HepG2 (cell line): ENCODE measurements at regions not wholly inside any gene's neighbourhood (a gene's known extent, or its start where the extent isn't known, plus 50 kb on each side); places are given as distances from the start of the nearest gene placed in this dataset.

ENCODE experiments used
- ATAC-seq: fragments of 200-7000 bp; cut with Tn5 transposase; 3 replicates; pipeline ENCODE4 v1.9.1; 2020; ENCODE audit warnings: mild to moderate bottlenecking, moderate library complexity
- BruUV-seq: library from RNA; stranded (reverse); fragments of 400-500 nt; replicated peaks from 2 replicates; lab custom pipeline; 2021; lab: Mats Ljungman, UMichigan
- CTCF ChIA-PET: fragments of 300-600 bp; formaldehyde crosslinking; extraction: SDS; loops from one replicate; lab custom pipeline; 2021; ENCODE audit warnings: low total read pairs, inconsistent platforms, low intra/inter-chr PET ratio; lab: Yijun Ruan, JAX
- POLR2A ChIA-PET: fragments of 350-600 bp; sonication (Branson Sonifier 250); formaldehyde crosslinking; loops from one replicate; lab custom pipeline; 2020; ENCODE audit warnings: antibody characterized with exemption, inconsistent platforms; lab: Yijun Ruan, JAX
- DNase-seq: peaks from one replicate; pipeline ENCODE4 v3.0.0-alpha.2; 2015; ENCODE audit warnings: low spot score
- FAIRE-seq: peaks from 3 replicates; lab custom pipeline; 2011; peaks lifted over from hg19 to GRCh38; lab: Jason Lieb, UNC
- H2AFZ ChIP-seq: one replicate; pipeline ENCODE4 v1.6.1; 2011; ENCODE audit warnings: low read length, inconsistent platforms
- H3K27ac ChIP-seq: fragments of 300-600 bp; 3 replicates; pipeline ENCODE4 v1.8.0; 2011; ENCODE audit warnings: mixed run types, mild to moderate bottlenecking, mixed read lengths, low read length, inconsistent platforms; ENCODE audit not compliant: insufficient read depth; ENCODE audit errors: extremely low read length
- H3K27me3 ChIP-seq, 2 experiments: fragments of 200-600 bp in 1 of 2; 2 replicates in 1 of 2; 3 replicates in 1 of 2; pipeline versions ENCODE4 v1.6.0 to v1.8.0; 2011; ENCODE audit warnings: low read length in 2 of 2, mild to moderate bottlenecking in 2 of 2, moderate library complexity in 2 of 2, inconsistent platforms in 1 of 2; ENCODE audit not compliant: insufficient read depth in 2 of 2, control insufficient read depth in 1 of 2
- H3K36me3 ChIP-seq, 2 experiments: fragments of 200-600 bp in 1 of 2; replicated peaks in 1 of 2; 2 replicates in 1 of 2; 3 replicates in 1 of 2; pipeline versions ENCODE4 v1.5.1 to v1.8.0; 2011; ENCODE audit warnings: low read length in 2 of 2, inconsistent platforms in 1 of 2; ENCODE audit not compliant: insufficient read depth in 2 of 2, control insufficient read depth in 1 of 2
- H3K4me1 ChIP-seq: 2 replicates; pipeline ENCODE4 v1.5.1; 2012; ENCODE audit warnings: low read length, inconsistent platforms; ENCODE audit not compliant: insufficient read depth
- H3K4me2 ChIP-seq: 2 replicates; pipeline ENCODE4 v1.6.0; 2011; ENCODE audit warnings: low read depth, low read length, inconsistent platforms
- H3K4me3 ChIP-seq, 3 experiments: fragments of 200-600 bp in 1 of 3; sonication (generic), shearing (Covaris generic) in 1 of 3; replicated peaks in 1 of 3; 2 replicates each; pipeline ENCODE4 v1.5.1; 2011 to 2016; ENCODE audit warnings: low read length in 3 of 3, inconsistent platforms in 2 of 3, low read depth in 2 of 3, mild to moderate bottlenecking in 2 of 3, control low read depth in 1 of 3, mixed read lengths in 1 of 3; ENCODE audit not compliant: insufficient read depth in 1 of 3
- H3K79me2 ChIP-seq: one replicate; pipeline ENCODE4 v1.6.1; 2011; ENCODE audit warnings: low read length, inconsistent platforms; ENCODE audit not compliant: insufficient read depth
- H3K9ac ChIP-seq: 2 replicates; pipeline ENCODE4 v1.6.0; 2011; ENCODE audit warnings: mild to moderate bottlenecking, low read depth, low read length, inconsistent platforms; ENCODE audit not compliant: insufficient read depth
- H3K9me3 ChIP-seq: 2 replicates; pipeline ENCODE4 v1.5.1; 2012; ENCODE audit warnings: mild to moderate bottlenecking, low read length
- H4K20me1 ChIP-seq: 2 replicates; pipeline ENCODE4 v1.6.0; 2011; ENCODE audit warnings: inconsistent platforms, mild to moderate bottlenecking, low read length, moderate library complexity; ENCODE audit not compliant: insufficient read depth
- NR2F1 ChIP-seq, 2 experiments: fragments of 450-650 bp in 1 of 2; formaldehyde crosslinking in 1 of 2; IDR thresholded peaks; 2 replicates each; pipeline versions ENCODE4 v1.5.0 to v1.6.1; 2016 to 2020; ENCODE audit warnings: mild to moderate bottlenecking in 1 of 2, missing compliant biosample characterization in 1 of 2, missing genetic modification reagents in 1 of 2, moderate library complexity in 1 of 2
- PHF8 ChIP-seq: sonication (generic); formaldehyde crosslinking; IDR thresholded peaks from 2 replicates; pipeline ENCODE4 v1.5.0; 2020; ENCODE audit warnings: missing genetic modification reagents
- SNAI1 ChIP-seq: sonication (generic); formaldehyde crosslinking; IDR thresholded peaks from 2 replicates; pipeline ENCODE4 v1.5.0; 2020; ENCODE audit warnings: mild to moderate bottlenecking, missing genetic modification reagents, borderline replicate concordance
- TMF1 ChIP-seq: sonication (generic); formaldehyde crosslinking; IDR thresholded peaks from 2 replicates; pipeline ENCODE4 v1.8.1; 2022; ENCODE audit warnings: low read depth, missing genetic modification reagents
- ZNF317 ChIP-seq: sonication (generic); formaldehyde crosslinking; IDR thresholded peaks from 2 replicates; pipeline ENCODE4 v1.5.0; 2020; ENCODE audit warnings: mild to moderate bottlenecking, missing genetic modification reagents
- ZNF547 ChIP-seq: sonication (generic); formaldehyde crosslinking; IDR thresholded peaks from 2 replicates; pipeline ENCODE4 v1.5.1; 2020; ENCODE audit warnings: mild to moderate bottlenecking, missing genetic modification reagents
- ZNF83 ChIP-seq: sonication (generic); formaldehyde crosslinking; IDR thresholded peaks from 2 replicates; pipeline ENCODE4 v1.4.0; 2020; ENCODE audit warnings: missing genetic modification reagents, mild to moderate bottlenecking, borderline replicate concordance
- ZSCAN31 ChIP-seq: sonication (generic); formaldehyde crosslinking; IDR thresholded peaks from 2 replicates; pipeline ENCODE4 v1.5.0; 2020; ENCODE audit warnings: low read depth, mild to moderate bottlenecking, missing genetic modification reagents
- WGBS: methylation state at CpG from one replicate; pipeline ENCODE4 v1.1.6; 2017; ENCODE audit warnings: low lambda C conversion rate; 5-methylcytosine and 5-hydroxymethylcytosine counted together
- in situ Hi-C: cut with HindIII; loops from 2 replicates; pipeline ENCODE4 v1.10.0; 2017; ENCODE audit warnings: low pct_unique_long_range_greater_than_20kb; ENCODE audit not compliant: extremely low pct_ligation_motif_present
- intact Hi-C: fragments of 100-400 bp; cut with micrococcal nuclease; formaldehyde crosslinking; loops from one replicate; pipeline ENCODE4 v1.10.0; 2022; ENCODE audit not compliant: unreplicated experiment

DNA sequence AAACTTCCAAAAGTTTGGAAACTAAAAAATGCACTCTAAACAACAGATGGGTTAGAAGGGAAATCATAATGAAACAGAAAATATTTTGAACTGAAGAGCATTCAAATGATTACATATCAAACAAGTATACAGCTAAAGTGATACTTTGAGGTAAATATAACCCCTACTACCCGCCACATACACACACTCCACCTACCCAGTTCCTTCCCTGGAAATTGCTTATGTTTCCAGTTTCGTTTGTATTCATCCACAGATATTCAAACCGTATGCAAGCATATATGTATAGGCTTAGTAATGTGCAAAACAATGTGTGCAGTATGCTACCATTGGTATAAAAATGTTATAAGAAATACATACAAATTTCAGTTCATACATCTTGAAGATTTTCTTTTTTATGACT lies 95.5 kb downstream of the SMIM20 start:
- in situ Hi-C loops = no loop called here
- CTCF ChIA-PET = no interaction called here

DNA sequence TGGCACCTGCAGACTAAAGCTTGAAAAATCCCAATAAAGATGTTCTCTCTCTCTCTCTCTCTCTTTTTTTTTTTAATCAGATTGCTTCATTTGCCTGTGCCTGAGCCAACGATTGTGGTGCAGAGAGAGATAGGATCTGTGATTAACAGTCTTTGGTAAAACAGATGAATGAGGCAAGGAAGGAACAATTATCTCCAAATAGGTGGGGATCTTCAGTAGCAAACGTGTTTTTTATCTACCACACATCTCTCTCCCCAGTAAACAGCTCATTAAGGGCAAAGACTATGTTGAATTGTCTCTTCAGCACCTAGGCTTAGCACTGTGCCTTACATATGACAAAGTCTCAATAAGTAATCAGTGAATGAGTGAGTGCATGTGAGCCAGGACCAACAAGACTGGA lies 96.3 kb downstream of the SMIM20 start:
- CTCF ChIA-PET = no interaction called here
- FAIRE-seq = no peak

More for the DNA sequence above, 95.5 kb downstream of the SMIM20 start:
- TF ChIP-seq ZNF317 (CRISPR knock-in tag) (no peak), ZSCAN31 (no peak), ZNF83 (CRISPR knock-in tag) (no peak)
- Histone ChIP-seq H3K4me3 (no peak overlapping the region), H3K4me2 (no peak overlapping the region), H3K79me2 (no peaks in the 10 kb centered on the region), H3K4me1 (peaks cover 2% of the 10 kb centered on the region), H3K9ac (no peak overlapping the region), H3K27me3 (no peaks in the 10 kb centered on the region; a peak in 1 of 5 replicates), H3K27ac (no peak overlapping the region), H2AFZ (no peak overlapping the region), H3K9me3 (no peaks in the 10 kb centered on the region), H4K20me1 (no peaks in the 10 kb centered on the region), H3K36me3 (no peaks in the 10 kb centered on the region)
- BruUV-seq = no TSS peak
- POLR2A ChIA-PET = no interaction called here
- ATAC-seq (no peak), FAIRE-seq (no peak), DNase-seq (no peak)
- 4% methylated on average over 3 of the region's 3 CpGs for WGBS
- intact Hi-C loops = no loop called here

More for the DNA sequence above, 96.3 kb downstream of the SMIM20 start:
- DNase-seq (no peak), ATAC-seq (no peak)
- intact Hi-C loops = no loop called here
- H3K4me1 ChIP-seq = peaks cover 8% of the 10 kb centered on the region
- BruUV-seq = no TSS peak
- no peak overlapping the region for H3K9ac ChIP-seq
- in situ Hi-C loops = no loop called here
- no peak overlapping the region for H3K27ac ChIP-seq
- no peak overlapping the region for H2AFZ ChIP-seq
- POLR2A ChIA-PET = no interaction called here
- H3K9me3 ChIP-seq = no peaks in the 10 kb centered on the region
- H3K4me2 ChIP-seq = no peak overlapping the region
- 0% methylated on average over 2 of the region's 2 CpGs for WGBS
- H3K4me3 ChIP-seq = no peak overlapping the region
- H4K20me1 ChIP-seq = no peaks in the 10 kb centered on the region
- no peaks in the 10 kb centered on the region for H3K27me3 ChIP-seq
- no peaks in the 10 kb centered on the region for H3K36me3 ChIP-seq
- TF ChIP-seq NR2F1 (CRISPR knock-in tag; IDR thresholded peaks at IDR 0.05) = no peak
- TF ChIP-seq PHF8 (CRISPR knock-in tag) = no peak
- TF ChIP-seq TMF1 (CRISPR knock-in tag) = no peak
- no peak for TF ChIP-seq ZNF547
- TF ChIP-seq SNAI1 (CRISPR knock-in tag) = no peak
- no peaks in the 10 kb centered on the region for H3K79me2 ChIP-seq
